Endodermal cell (in vitro differentiated cells): ENCODE measurements at regions not wholly inside any gene's neighbourhood (a gene's known extent, or its start where the extent isn't known, plus 50 kb on each side); places are given as distances from the start of the nearest gene placed in this dataset.

Source experiments
- DNase-seq: peaks from one replicate; pipeline ENCODE4 v3.0.0-alpha.2; 2017
- H3K27ac ChIP-seq: 2 replicates; pipeline ENCODE4 v1.5.1; 2013; ENCODE audit warnings: mild to moderate bottlenecking, low read depth, low read length, moderate library complexity
- H3K27me3 ChIP-seq: 2 replicates; pipeline ENCODE4 v1.6.1; 2013; ENCODE audit warnings: mild to moderate bottlenecking, low read length, moderate library complexity; ENCODE audit not compliant: insufficient read depth, control insufficient read depth, poor library complexity, severe bottlenecking
- H3K36me3 ChIP-seq: 2 replicates; pipeline ENCODE4 v1.7.0; 2013; ENCODE audit warnings: mild to moderate bottlenecking, low read length, moderate library complexity; ENCODE audit not compliant: control insufficient read depth, insufficient read depth
- H3K4me1 ChIP-seq: one replicate; pipeline ENCODE4 v1.7.0; 2013; ENCODE audit warnings: low read length; ENCODE audit not compliant: control insufficient read depth, insufficient read depth
- H3K4me3 ChIP-seq: 2 replicates; pipeline ENCODE4 v1.5.1; 2013; ENCODE audit warnings: mild to moderate bottlenecking, low read length, moderate library complexity
- H3K9ac ChIP-seq: 2 replicates; pipeline ENCODE4 v1.6.1; 2013; ENCODE audit warnings: mild to moderate bottlenecking, low read length, moderate library complexity; ENCODE audit not compliant: poor library complexity, severe bottlenecking; ENCODE audit errors: extremely low read depth
- H3K9me3 ChIP-seq: 2 replicates; pipeline ENCODE4 v1.6.1; 2013; ENCODE audit warnings: mild to moderate bottlenecking, low read length, moderate library complexity; ENCODE audit not compliant: control insufficient read depth
- H3K27ac Mint-ChIP-seq: 2 replicates; pipeline ENCODE4 v1.8.0; 2020; ENCODE audit warnings: mixed read lengths
- H3K27me3 Mint-ChIP-seq: 2 replicates; pipeline ENCODE4 v1.8.0; 2021; ENCODE audit warnings: mild to moderate bottlenecking, mixed read lengths; ENCODE audit not compliant: insufficient read depth
- H3K36me3 Mint-ChIP-seq: 2 replicates; pipeline ENCODE4 v1.8.0; 2020; ENCODE audit warnings: low read depth, mixed read lengths
- H3K4me1 Mint-ChIP-seq: 2 replicates; pipeline ENCODE4 v1.8.0; 2020; ENCODE audit warnings: mixed read lengths
- H3K4me3 Mint-ChIP-seq: 2 replicates; pipeline ENCODE4 v1.8.0; 2020; ENCODE audit warnings: mild to moderate bottlenecking, moderate library complexity, mixed read lengths
- H3K9me3 Mint-ChIP-seq: 2 replicates; pipeline ENCODE4 v1.8.0; 2020; ENCODE audit warnings: mild to moderate bottlenecking, mixed read lengths
- CTCF ChIP-seq: fragments of 200-600 bp; sonication (generic); conservative IDR thresholded peaks from 2 replicates; pipeline ENCODE4 v1.5.0; 2021; ENCODE audit warnings: antibody characterized with exemption, mild to moderate bottlenecking
- WGBS, 2 experiments: methylation state at CpG; one replicate each; pipeline versions ENCODE4 v1.1.5 to v1.1.7; 2013; ENCODE audit warnings: missing lambda C conversion rate in 2 of 2, mixed read lengths in 1 of 2; ENCODE audit not compliant: insufficient coverage in 1 of 2, insufficient read length in 1 of 2; 5-methylcytosine and 5-hydroxymethylcytosine counted together

GRCh38 chr7:38329340-38329739, 55.9 kb upstream of the TARP start:
- H3K9me3 ChIP-seq, result no peaks in the 10 kb centered on the region
- 44 to 66% methylated on average over 2 to 5 of the region's 5 CpGs for WGBS, 2 experiments
- Mint-ChIP-seq H3K27ac (no peak overlapping the region), H3K4me1 (peaks cover 49% of the 10 kb centered on the region), H3K4me3 (no peak overlapping the region), H3K36me3 (no peaks in the 10 kb centered on the region), H3K9me3 (no peaks in the 10 kb centered on the region), H3K27me3 (peaks cover 50% of the 10 kb centered on the region)
- no peak for TF ChIP-seq CTCF
- H3K27ac ChIP-seq, result no peak overlapping the region
- peak; percentile 68 for DNase-seq
- H3K27me3 ChIP-seq, result peaks cover 46% of the 10 kb centered on the region
- no peaks in the 10 kb centered on the region for H3K36me3 ChIP-seq
- H3K9ac ChIP-seq, result no peak overlapping the region
- no peak overlapping the region for H3K4me3 ChIP-seq
- H3K4me1 ChIP-seq, result peaks cover 7% of the 10 kb centered on the region

DNA sequence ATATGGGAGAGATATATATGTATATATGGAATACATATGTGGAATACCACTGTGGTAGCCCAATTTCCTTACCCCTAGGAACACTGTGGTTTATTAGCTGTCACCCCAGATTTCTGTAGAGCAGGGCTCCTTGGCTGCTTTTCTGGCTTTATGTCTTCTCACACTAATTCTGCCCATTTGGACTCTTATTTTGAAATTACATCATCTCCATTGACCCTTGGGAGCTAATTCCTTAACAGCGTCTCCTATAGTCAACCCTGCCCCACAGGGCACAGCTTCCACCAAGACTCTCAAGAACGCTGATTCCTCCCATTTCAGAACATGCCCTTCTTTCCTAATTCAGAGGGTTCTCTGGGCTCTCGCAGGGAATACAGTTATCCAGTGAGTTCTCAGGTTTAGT, 55.4 kb upstream of the TARP start:
- Mint-ChIP-seq H3K4me3 (no peak overlapping the region), H3K4me1 (peaks cover 49% of the 10 kb centered on the region), H3K9me3 (no peaks in the 10 kb centered on the region), H3K36me3 (no peaks in the 10 kb centered on the region), H3K27ac (no peak overlapping the region), H3K27me3 (peaks cover 55% of the 10 kb centered on the region)
- WGBS, 2 experiments, result 81 to 100% methylated on average over 1 to 3 of the region's 3 CpGs
- TF ChIP-seq CTCF, result no peak
- H3K9ac ChIP-seq, result no peak overlapping the region
- DNase-seq, result no peak
- no peak overlapping the region for H3K4me3 ChIP-seq
- H3K27me3 ChIP-seq, result peaks cover 52% of the 10 kb centered on the region
- no peaks in the 10 kb centered on the region for H3K36me3 ChIP-seq
- peaks cover 7% of the 10 kb centered on the region for H3K4me1 ChIP-seq
- no peaks in the 10 kb centered on the region for H3K9me3 ChIP-seq
- no peak overlapping the region for H3K27ac ChIP-seq

- H3K27ac Mint-ChIP-seq, result no peak overlapping the region
- H3K9me3 Mint-ChIP-seq, result no peaks in the 10 kb centered on the region
- no peak overlapping the region for H3K4me3 Mint-ChIP-seq
- no peaks in the 10 kb centered on the region for H3K36me3 ChIP-seq
- no peaks in the 10 kb centered on the region for H3K9me3 ChIP-seq
- H3K4me1 Mint-ChIP-seq, result peaks cover 46% of the 10 kb centered on the region
- peaks cover 7% of the 10 kb centered on the region for H3K4me1 ChIP-seq
- H3K27me3 ChIP-seq, result peaks cover 63% of the 10 kb centered on the region
- no peak for TF ChIP-seq CTCF
- WGBS, 2 experiments, result 86 to 90% methylated on average over 3 of the region's 3 CpGs
- H3K27ac ChIP-seq, result no peak overlapping the region
- H3K4me3 ChIP-seq, result no peak overlapping the region
- peaks cover 66% of the 10 kb centered on the region for H3K27me3 Mint-ChIP-seq
- no peak for DNase-seq
- no peak overlapping the region for H3K9ac ChIP-seq
- no peaks in the 10 kb centered on the region for H3K36me3 Mint-ChIP-seq
These were observed 54.2 kb upstream of the TARP start for GRCh38 chr7:38327637-38328036.
